ENCODE measurements at regions not wholly inside any gene's neighbourhood (a gene's known extent, or its start where the extent isn't known, plus 50 kb on each side); places are given as distances from the start of the nearest gene placed in this dataset.

GRCh38 chr6:43878127-43878634, 108.2 kb downstream of the VEGFA start:
- Histone ChIP-seq H2AFZ (ENCODE audit: low read length) (no peak overlapping the region), H3K27ac (ENCODE audit: insufficient read length, low read depth, low read length) (no peak overlapping the region), H3K27me3 (ENCODE audit: insufficient read depth, low read length) (no peaks in the 10 kb centered on the region), H3K23me2 (ENCODE audit: insufficient read length, low read depth, low read length, poor library complexity, severe bottlenecking) (no peaks in the 10 kb centered on the region), H2BK120ac (ENCODE audit: low read depth, low read length, poor library complexity, severe bottlenecking) (no peak overlapping the region), H4K20me1 (ENCODE audit: control insufficient read depth, insufficient read depth, insufficient read length) (no peaks in the 10 kb centered on the region), H3T11ph (ENCODE audit: low read length) (no peak overlapping the region), H3K79me2 (ENCODE audit: insufficient read depth, low read length) (no peaks in the 10 kb centered on the region), H4K5ac (ENCODE audit: insufficient read length, low read depth, low read length) (no peak overlapping the region), H3K4me1 (ENCODE audit: insufficient read depth, low read length) (no peaks in the 10 kb centered on the region), H3K4me2 (ENCODE audit: insufficient read depth, insufficient read length, low read length) (no peak overlapping the region), H2BK5ac (ENCODE audit: insufficient read length, low read length) (no peak overlapping the region), H2AK5ac (ENCODE audit: insufficient read length, low read length) (no peak overlapping the region), H3K14ac (ENCODE audit: insufficient read depth, low read length) (no peak overlapping the region), H3K56ac (ENCODE audit: insufficient read length, low read depth, low read length) (no peak overlapping the region), H4K91ac (ENCODE audit: insufficient read length, low read depth, low read length) (no peak overlapping the region), H2BK20ac (ENCODE audit: low read depth, low read length, poor library complexity, severe bottlenecking) (no peak overlapping the region), H2BK12ac (ENCODE audit: insufficient read length, low read depth, low read length) (no peak overlapping the region), H3K23ac (ENCODE audit: insufficient read length, low read depth, low read length) (no peak overlapping the region), H3K4ac (ENCODE audit: low read depth, low read length) (no peak overlapping the region), H3K9ac (ENCODE audit: extremely low read depth, insufficient read length, low read length) (no peak overlapping the region), H3K9me3 (ENCODE audit: control insufficient read depth, low read depth, low read length) (no peaks in the 10 kb centered on the region), H3K79me1 (ENCODE audit: insufficient read depth, low read depth, low read length, poor library complexity, severe bottlenecking) (no peaks in the 10 kb centered on the region), H2BK15ac (ENCODE audit: low read depth, low read length) (no peak overlapping the region), H4K8ac (replicated peaks; ENCODE audit: insufficient read length, low read depth, low read length) (no peak overlapping the region), H3K18ac (ENCODE audit: insufficient read length, low read depth, low read length) (no peak overlapping the region)
- H3K27me3 Mint-ChIP-seq (ENCODE audit: low read depth) = no peaks in the 10 kb centered on the region; the same call in 1 of the 2 replicates
- DNase-seq = no peak
- no peak overlapping the region for H3K27ac Mint-ChIP-seq
- no peaks in the 10 kb centered on the region for H3K9me3 Mint-ChIP-seq
- no peaks in the 10 kb centered on the region; a peak in 1 of 7 replicates for H3K36me3 Mint-ChIP-seq (ENCODE audit: insufficient read depth in 1 of 3, low read depth in 3 of 3)
- H3K4me1 Mint-ChIP-seq = peaks cover 13 to 25% of the 10 kb centered on the region in 2 experiments
- no peak overlapping the region for H3K4me3 Mint-ChIP-seq
- TF ChIP-seq, protein P1, sequence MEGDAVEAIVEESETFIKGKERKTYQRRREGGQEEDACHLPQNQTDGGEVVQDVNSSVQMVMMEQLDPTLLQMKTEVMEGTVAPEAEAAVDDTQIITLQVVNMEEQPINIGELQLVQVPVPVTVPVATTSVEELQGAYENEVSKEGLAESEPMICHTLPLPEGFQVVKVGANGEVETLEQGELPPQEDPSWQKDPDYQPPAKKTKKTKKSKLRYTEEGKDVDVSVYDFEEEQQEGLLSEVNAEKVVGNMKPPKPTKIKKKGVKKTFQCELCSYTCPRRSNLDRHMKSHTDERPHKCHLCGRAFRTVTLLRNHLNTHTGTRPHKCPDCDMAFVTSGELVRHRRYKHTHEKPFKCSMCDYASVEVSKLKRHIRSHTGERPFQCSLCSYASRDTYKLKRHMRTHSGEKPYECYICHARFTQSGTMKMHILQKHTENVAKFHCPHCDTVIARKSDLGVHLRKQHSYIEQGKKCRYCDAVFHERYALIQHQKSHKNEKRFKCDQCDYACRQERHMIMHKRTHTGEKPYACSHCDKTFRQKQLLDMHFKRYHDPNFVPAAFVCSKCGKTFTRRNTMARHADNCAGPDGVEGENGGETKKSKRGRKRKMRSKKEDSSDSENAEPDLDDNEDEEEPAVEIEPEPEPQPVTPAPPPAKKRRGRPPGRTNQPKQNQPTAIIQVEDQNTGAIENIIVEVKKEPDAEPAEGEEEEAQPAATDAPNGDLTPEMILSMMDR (conservative IDR thresholded peaks at IDR 0.05) = no peak
- WGBS (ENCODE audit: extremely low coverage, insufficient read length, low lambda C conversion rate) = no CpG with 5 or more reads among the region's 8 CpGs
